SK-N-DZ (cell line): ENCODE measurements at regions not wholly inside any gene's neighbourhood (a gene's known extent, or its start where the extent isn't known, plus 50 kb on each side); places are given as distances from the start of the nearest gene placed in this dataset.

ENCODE experiments used
- DNase-seq: peaks from one replicate; pipeline ENCODE4 v3.0.0-alpha.2; 2015; ENCODE audit warnings: low spot score

- DNase-seq, result no peak
These were observed 365.5 kb downstream of the UQCRFS1 start for GRCh38 chr19:28847468-28847867.

GRCh38 chr19:28846094-28846812 is 366.7 kb downstream of the UQCRFS1 start:
- no peak for DNase-seq

- no peak for DNase-seq
These were observed 369.0 kb downstream of the UQCRFS1 start for GRCh38 chr19:28843761-28844492.

GRCh38 chr19:28841531-28841930 is 371.4 kb downstream of the UQCRFS1 start:
- DNase-seq, result no peak

GRCh38 chr19:28840891-28841290 is 372.1 kb downstream of the UQCRFS1 start:
- no peak for DNase-seq

- DNase-seq, result no peak
These were observed 373.5 kb downstream of the UQCRFS1 start for GRCh38 chr19:28839455-28839854.

GRCh38 chr19:28838909-28839308 is 374.0 kb downstream of the UQCRFS1 start:
- no peak for DNase-seq

- DNase-seq, result no peak
These were observed 376.5 kb downstream of the UQCRFS1 start for GRCh38 chr19:28836421-28836820.

- no peak for DNase-seq
These were observed 378.0 kb downstream of the UQCRFS1 start for GRCh38 chr19:28834996-28835395.

- no peak for DNase-seq
These were observed 381.5 kb downstream of the UQCRFS1 start for GRCh38 chr19:28831462-28831861.

- no peak for DNase-seq
These were observed 383.2 kb downstream of the UQCRFS1 start for GRCh38 chr19:28829762-28830161.

- DNase-seq, result no peak
These were observed 383.6 kb downstream of the UQCRFS1 start for GRCh38 chr19:28829359-28829758.

- no peak for DNase-seq
These were observed 384.6 kb downstream of the UQCRFS1 start for GRCh38 chr19:28828276-28828870.

GRCh38 chr19:28827382-28827781 is 385.6 kb downstream of the UQCRFS1 start:
- DNase-seq, result no peak

GRCh38 chr19:28823338-28823961 is 389.5 kb downstream of the UQCRFS1 start:
- no peak for DNase-seq

- DNase-seq, result no peak
These were observed 392.7 kb downstream of the UQCRFS1 start for GRCh38 chr19:28820289-28820688.

GRCh38 chr19:28815257-28815656 is 397.7 kb downstream of the UQCRFS1 start:
- DNase-seq, result no peak

GRCh38 chr19:28794301-28794700 is 418.6 kb downstream of the UQCRFS1 start:
- no peak for DNase-seq

- no peak for DNase-seq
These were observed 419.4 kb downstream of the UQCRFS1 start for GRCh38 chr19:28793391-28794168.

GRCh38 chr19:28785971-28786370 is 427.0 kb downstream of the UQCRFS1 start:
- no peak for DNase-seq

- DNase-seq, result no peak
These were observed 448.9 kb downstream of the UQCRFS1 start for GRCh38 chr19:28764066-28764465.

- DNase-seq, result no peak
These were observed 466.5 kb downstream of the UQCRFS1 start for GRCh38 chr19:28746478-28746877.
